Adrenal gland (tissue), 9 donors: ENCODE measurements at regions not wholly inside any gene's neighbourhood (a gene's known extent, or its start where the extent isn't known, plus 50 kb on each side); places are given as distances from the start of the nearest gene placed in this dataset.

ENCODE experiments used
- DNase-seq, 7 donors: peaks; one replicate each; pipeline ENCODE4 v3.0.0-alpha.2; 2019 to 2020
- H3K27ac ChIP-seq, 5 donors: fragments of 200-600 bp; sonication (generic) in 4 of 5; 1 replicate in 3 of 5; 2 replicates in 2 of 5; pipeline versions ENCODE4 v1.5.1 to v1.8.0; 2016 to 2020; ENCODE audit warnings: mild to moderate bottlenecking in 1 of 5
- H3K27me3 ChIP-seq: fragments of 200-600 bp; 2 replicates; pipeline ENCODE4 v1.8.0; 2021
- H3K36me3 ChIP-seq, 2 donors: fragments of 200-600 bp; replicated peaks in 1 of 2; 1 replicate in 1 of 2; 2 replicates in 1 of 2; pipeline versions ENCODE4 v1.5.1 to v1.8.0; 2018 to 2022
- H3K4me1 ChIP-seq, 2 donors: fragments of 200-600 bp; replicated peaks in 1 of 2; 1 replicate in 1 of 2; 2 replicates in 1 of 2; pipeline versions ENCODE4 v1.5.1 to v1.8.0; 2018 to 2021
- H3K4me3 ChIP-seq, 4 donors: fragments of 200-600 bp; sonication (generic) in 3 of 4; one replicate each; pipeline ENCODE4 v1.5.1; 2016 to 2018
- H3K9me3 ChIP-seq, 3 donors: fragments of 200-600 bp; sonication (generic) in 1 of 3; replicated peaks in 1 of 3; 1 replicate in 2 of 3; 2 replicates in 1 of 3; pipeline versions ENCODE4 v1.5.1 to v1.8.0; 2016 to 2021
- POLR2A ChIP-seq, 2 donors: fragments of 450-650 bp; IDR thresholded peaks; one replicate each; pipeline ENCODE4 v1.6.1; 2017; ENCODE audit warnings: antibody characterized with exemption in 2 of 2, mild to moderate bottlenecking in 2 of 2, moderate library complexity in 1 of 2
- WGBS, 4 donors: extraction: QIAGEN DNeasy Blood & Tissue Kit in 2 of 4; methylation state at CpG; one replicate each; pipeline versions ENCODE4 v1.1.5 to v1.1.7; 2013 to 2017; 5-methylcytosine and 5-hydroxymethylcytosine counted together
- intact Hi-C, 2 donors: fragments of 100-400 bp; cut with DNase I; formaldehyde crosslinking; loops; one replicate each; pipeline versions ENCODE4 v1.14.1 to v1.15.0; 2022 to 2023
- TF ChIP-seq, protein P1 (sequence below), 6 experiments: fragments of 450-650 bp in 4 of 6; fragments of 200-600 bp in 2 of 6; sonication (generic) in 1 of 6; IDR thresholded peaks; 1 replicate in 5 of 6; 2 replicates in 1 of 6; pipeline versions ENCODE4 v1.5.1 to v1.8.0; 2016 to 2021; ENCODE audit warnings: antibody characterized with exemption in 6 of 6, mild to moderate bottlenecking in 2 of 6, moderate library complexity in 1 of 6
- donor health status: healthy with polysubstance abuse.
- donor health status: Bipolar disorder and iron deficiency.
- donor health status: DM: yes; HTN: yes; CAD: no.
- donor health status: DM: no; HTN: no; CAD: no.
- donor health status: DM: no; HTN: no; CAD: no.

DNA sequence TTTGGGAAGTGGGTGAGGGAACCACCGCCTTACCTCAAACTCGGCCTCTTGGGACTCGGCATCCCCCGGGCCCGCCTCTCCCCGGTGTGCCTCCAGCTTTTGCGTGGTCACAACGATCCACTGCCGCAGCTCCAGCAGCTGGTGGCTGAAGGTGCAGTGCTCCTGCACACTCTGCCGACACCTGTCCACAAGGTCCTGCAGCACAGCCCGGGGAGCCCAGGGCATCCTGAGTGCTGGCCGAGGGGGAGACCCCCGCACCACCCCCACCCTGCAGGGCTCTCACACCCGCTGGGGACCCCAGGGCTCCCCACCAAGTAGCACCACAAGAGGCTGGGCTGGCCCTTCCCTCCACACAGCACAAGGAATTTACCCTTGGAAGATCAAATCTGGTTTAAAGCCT, 76.6 kb downstream of the SYNE3 start:
- Histone ChIP-seq H3K4me3 (no peak overlapping the region), H3K27me3 (no peaks in the 10 kb centered on the region), H3K4me1 (no peaks in the 10 kb centered on the region), H3K9me3 (no peaks in the 10 kb centered on the region), H3K27ac (no peak overlapping the region), H3K36me3 (peaks cover 0 to 28% of the 10 kb centered on the region in 2 donors)
- 90 to 100% (median 95%) methylated on average over 5 to 14 of the region's 14 CpGs for WGBS, 4 donors
- DNase-seq = no peak
- intact Hi-C loops = loop anchor here in 1 of 2 donors (5.0 to 10.0 kb wide), 2 partner anchors 87 to 555 kb away; no protein-coding TSS in a partner anchor
- TF ChIP-seq, protein P1, sequence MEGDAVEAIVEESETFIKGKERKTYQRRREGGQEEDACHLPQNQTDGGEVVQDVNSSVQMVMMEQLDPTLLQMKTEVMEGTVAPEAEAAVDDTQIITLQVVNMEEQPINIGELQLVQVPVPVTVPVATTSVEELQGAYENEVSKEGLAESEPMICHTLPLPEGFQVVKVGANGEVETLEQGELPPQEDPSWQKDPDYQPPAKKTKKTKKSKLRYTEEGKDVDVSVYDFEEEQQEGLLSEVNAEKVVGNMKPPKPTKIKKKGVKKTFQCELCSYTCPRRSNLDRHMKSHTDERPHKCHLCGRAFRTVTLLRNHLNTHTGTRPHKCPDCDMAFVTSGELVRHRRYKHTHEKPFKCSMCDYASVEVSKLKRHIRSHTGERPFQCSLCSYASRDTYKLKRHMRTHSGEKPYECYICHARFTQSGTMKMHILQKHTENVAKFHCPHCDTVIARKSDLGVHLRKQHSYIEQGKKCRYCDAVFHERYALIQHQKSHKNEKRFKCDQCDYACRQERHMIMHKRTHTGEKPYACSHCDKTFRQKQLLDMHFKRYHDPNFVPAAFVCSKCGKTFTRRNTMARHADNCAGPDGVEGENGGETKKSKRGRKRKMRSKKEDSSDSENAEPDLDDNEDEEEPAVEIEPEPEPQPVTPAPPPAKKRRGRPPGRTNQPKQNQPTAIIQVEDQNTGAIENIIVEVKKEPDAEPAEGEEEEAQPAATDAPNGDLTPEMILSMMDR (IDR thresholded peaks at IDR 0.05) = no peak
- TF ChIP-seq POLR2A (IDR thresholded peaks at IDR 0.05) = no peak

DNA sequence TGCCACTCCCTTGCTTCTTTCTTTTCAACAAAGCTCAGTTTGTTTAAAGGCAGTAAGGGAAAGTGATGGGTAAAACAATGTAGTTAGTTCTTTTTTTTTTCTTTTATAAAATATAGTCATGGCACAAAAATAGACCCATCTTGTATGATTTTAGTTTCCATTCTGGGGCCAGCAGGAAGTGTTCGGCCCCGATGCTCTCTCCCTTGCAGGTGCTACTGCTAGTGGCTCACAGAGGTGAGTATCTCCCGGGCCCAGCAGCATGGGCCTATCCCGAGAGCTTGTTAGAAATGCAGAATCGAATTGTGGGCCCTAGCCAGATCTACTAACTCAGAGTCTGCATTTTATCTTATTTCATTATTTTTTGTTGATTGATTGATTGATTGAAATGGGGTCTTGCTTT, 78.7 kb downstream of the SYNE3 start:
- H3K9me3 ChIP-seq = no peaks in the 10 kb centered on the region
- no peak overlapping the region for H3K27ac ChIP-seq
- peaks cover 0 to 37% of the 10 kb centered on the region in 2 donors for H3K36me3 ChIP-seq
- H3K27me3 ChIP-seq = no peaks in the 10 kb centered on the region
- no peak overlapping the region for H3K4me3 ChIP-seq
- no peak for TF ChIP-seq POLR2A (IDR thresholded peaks at IDR 0.05)
- TF ChIP-seq, protein P1 (IDR thresholded peaks at IDR 0.05) = no peak
- 86 to 96% (median 94%) methylated on average over 4 to 5 of the region's 5 CpGs for WGBS, 4 donors
- DNase-seq = no peak
- no peaks in the 10 kb centered on the region for H3K4me1 ChIP-seq
- intact Hi-C loops = no loop called here

DNA sequence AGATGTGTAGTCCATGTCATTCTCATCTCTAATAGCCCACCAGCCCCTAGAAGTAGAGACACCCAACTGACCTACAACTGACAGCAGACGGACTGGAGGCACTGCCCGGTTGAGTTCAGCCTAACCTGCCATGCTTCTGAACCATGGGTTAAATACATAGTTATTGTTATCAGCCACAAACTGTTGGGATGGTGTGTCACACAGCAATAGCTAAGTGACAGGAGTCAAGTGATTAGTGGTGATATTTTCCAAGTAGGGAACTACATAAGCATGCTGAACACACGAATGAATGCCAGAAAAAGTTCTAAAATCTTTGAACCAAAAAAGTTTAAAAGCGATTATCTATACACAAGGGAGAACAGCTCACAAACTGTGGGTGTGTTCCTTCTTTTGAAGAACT, 80.1 kb downstream of the SYNE3 start:
- H3K36me3 ChIP-seq = peaks cover 0 to 46% of the 10 kb centered on the region in 2 donors
- TF ChIP-seq, protein P1 (IDR thresholded peaks at IDR 0.05) = no peak
- TF ChIP-seq POLR2A (IDR thresholded peaks at IDR 0.05) = no peak

DNA sequence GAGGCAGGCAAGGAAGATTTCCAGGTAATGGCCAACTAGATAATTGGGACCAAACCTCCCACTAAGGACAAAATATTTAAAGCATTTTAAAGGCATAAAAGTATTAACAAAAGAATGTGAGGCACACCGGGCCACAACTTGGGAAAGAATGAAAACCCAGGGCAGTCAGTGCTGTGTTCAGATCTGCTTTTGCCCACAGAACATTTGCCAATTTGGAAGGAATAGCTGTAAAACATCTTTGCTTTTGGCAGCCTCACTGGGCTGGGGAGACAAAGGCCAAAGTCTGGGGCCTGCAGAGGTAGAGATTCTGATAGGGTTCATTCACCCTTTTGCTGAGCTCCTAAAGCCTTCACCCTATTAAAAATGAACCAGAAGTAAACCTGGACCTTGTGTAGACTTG, 82.3 kb downstream of the SYNE3 start:
- Histone ChIP-seq H3K27ac (no peak overlapping the region), H3K4me3 (no peak overlapping the region), H3K4me1 (peaks cover 0 to 6% of the 10 kb centered on the region in 2 donors), H3K36me3 (peaks cover 0 to 44% of the 10 kb centered on the region in 2 donors), H3K9me3 (no peaks in the 10 kb centered on the region), H3K27me3 (no peaks in the 10 kb centered on the region)
- 89 to 96% (median 94%) methylated on average over 1 of the region's 1 CpG for WGBS, 4 donors
- no peak for DNase-seq
- intact Hi-C loops = loop anchor here (5.0 kb wide), 2 partner anchors 322 to 742 kb away; no protein-coding TSS in a partner anchor
- TF ChIP-seq POLR2A (IDR thresholded peaks at IDR 0.05) = no peak
- TF ChIP-seq, protein P1 (IDR thresholded peaks at IDR 0.05) = no peak

More for the DNA sequence above, 80.1 kb downstream of the SYNE3 start:
- no peak overlapping the region for H3K4me3 ChIP-seq
- no peaks in the 10 kb centered on the region for H3K27me3 ChIP-seq
- peaks cover 0 to 6% of the 10 kb centered on the region in 2 donors for H3K4me1 ChIP-seq
- WGBS, 4 donors = 88 to 98% (median 89%) methylated on average over 4 of the region's 4 CpGs
- intact Hi-C loops = no loop called here
- no peak for DNase-seq
- H3K27ac ChIP-seq = no peak overlapping the region
- H3K9me3 ChIP-seq = no peaks in the 10 kb centered on the region
